HG03575 (cell line): ENCODE measurements at regions not wholly inside any gene's neighbourhood (a gene's known extent, or its start where the extent isn't known, plus 50 kb on each side); places are given as distances from the start of the nearest gene placed in this dataset.
"Not testable (repeated sequence)": the region's sequence is repeated elsewhere in the genome, so short reads cannot be mapped to it uniquely, and the experiment has no call there.

Source experiments
- ATAC-seq: cut with Tn5 transposase; IDR thresholded peaks from one replicate; pipeline ENCODE4 v1.9.1; 2021; ENCODE audit not compliant: unreplicated experiment, insufficient number of reproducible peaks, low FRiP score; ENCODE audit errors: extremely low read depth

- no peak for ATAC-seq
Observed at GRCh38 chr9:110095161-110095595, 112.8 kb downstream of the C9orf152 start.

- ATAC-seq, result no peak
Observed at GRCh38 chr9:110095776-110096175, 112.2 kb downstream of the C9orf152 start.

GRCh38 chr9:110096674-110097073 is 111.3 kb downstream of the C9orf152 start:
- not testable (repeated sequence) for ATAC-seq

- ATAC-seq, result no peak
Observed at GRCh38 chr9:110099236-110100095, 108.5 kb downstream of the C9orf152 start.

GRCh38 chr9:110101531-110102161 is 106.3 kb downstream of the C9orf152 start:
- ATAC-seq, result peak; percentile 62

GRCh38 chr9:110103257-110103656 is 104.7 kb downstream of the C9orf152 start:
- no peak for ATAC-seq

- ATAC-seq, result no peak
Observed at GRCh38 chr9:110104261-110104809, 103.6 kb downstream of the C9orf152 start.

- no peak for ATAC-seq
Observed at GRCh38 chr9:110105107-110105506, 102.9 kb downstream of the C9orf152 start.

- no peak for ATAC-seq
Observed at GRCh38 chr9:110106661-110107060, 101.3 kb downstream of the C9orf152 start.

GRCh38 chr9:110109333-110110092 is 98.4 kb downstream of the C9orf152 start:
- ATAC-seq, result no peak

- peak; percentile 42 for ATAC-seq
Observed at GRCh38 chr9:110110154-110110553, 97.8 kb downstream of the C9orf152 start.

GRCh38 chr9:110111868-110112267 is 96.1 kb downstream of the C9orf152 start:
- ATAC-seq, result no peak

- no peak for ATAC-seq
Observed at GRCh38 chr9:110112792-110113191, 95.2 kb downstream of the C9orf152 start.

GRCh38 chr9:110114086-110114858 is 93.7 kb downstream of the C9orf152 start:
- ATAC-seq, result no peak

GRCh38 chr9:110114859-110115201 is 93.1 kb downstream of the C9orf152 start:
- no peak for ATAC-seq

GRCh38 chr9:110115341-110115820 is 92.6 kb downstream of the C9orf152 start:
- ATAC-seq, result no peak

- no peak for ATAC-seq
Observed at GRCh38 chr9:110115826-110116542, 92.0 kb downstream of the C9orf152 start.

GRCh38 chr9:110116543-110116885 is 91.4 kb downstream of the C9orf152 start:
- no peak for ATAC-seq
